GM12864 (cell line): ENCODE measurements at regions not wholly inside any gene's neighbourhood (a gene's known extent, or its start where the extent isn't known, plus 50 kb on each side); places are given as distances from the start of the nearest gene placed in this dataset.

Source experiments
- DNase-seq: peaks from one replicate; pipeline ENCODE4 v3.0.0-alpha.2; 2011; ENCODE audit warnings: low read depth
- H3K4me3 ChIP-seq: 2 replicates; pipeline ENCODE4 v1.5.1; 2011; ENCODE audit warnings: mild to moderate bottlenecking, low read depth, low read length, control low read depth
- CTCF ChIP-seq: IDR thresholded peaks from 2 replicates; pipeline ENCODE4 v1.5.1; 2011; ENCODE audit warnings: low read depth, mild to moderate bottlenecking, moderate library complexity, low read length, control low read depth, inconsistent platforms; ENCODE audit errors: missing control alignments

GRCh38 chr11:104451197-104451893, 287.4 kb upstream of the PDGFD start:
- no peak for DNase-seq
- no peak overlapping the region for H3K4me3 ChIP-seq
- no peak for TF ChIP-seq CTCF

GRCh38 chr11:104443387-104443786, 279.4 kb upstream of the PDGFD start:
- no peak for TF ChIP-seq CTCF
- H3K4me3 ChIP-seq = no peak overlapping the region
- no peak for DNase-seq

GRCh38 chr11:104442321-104442720, 278.4 kb upstream of the PDGFD start:
- no peak for TF ChIP-seq CTCF
- DNase-seq = no peak
- H3K4me3 ChIP-seq = no peak overlapping the region

GRCh38 chr11:104435494-104435893, 271.5 kb upstream of the PDGFD start:
- TF ChIP-seq CTCF = no peak
- H3K4me3 ChIP-seq = no peak overlapping the region
- DNase-seq = no peak

- TF ChIP-seq CTCF = no peak
- no peak overlapping the region for H3K4me3 ChIP-seq
- DNase-seq = no peak
Observed at GRCh38 chr11:104433751-104434150, 269.8 kb upstream of the PDGFD start.

GRCh38 chr11:104432981-104433380, 269.0 kb upstream of the PDGFD start:
- H3K4me3 ChIP-seq = no peak overlapping the region
- no peak for DNase-seq
- TF ChIP-seq CTCF = no peak

- no peak overlapping the region for H3K4me3 ChIP-seq
- DNase-seq = no peak
- TF ChIP-seq CTCF = no peak
Observed at GRCh38 chr11:104432526-104432925, 268.6 kb upstream of the PDGFD start.
